ELF-1 (cell line): ENCODE measurements at regions not wholly inside any gene's neighbourhood (a gene's known extent, or its start where the extent isn't known, plus 50 kb on each side); places are given as distances from the start of the nearest gene placed in this dataset.
"Not testable (repeated sequence)": the region's sequence is repeated elsewhere in the genome, so short reads cannot be mapped to it uniquely, and the experiment has no call there.

Experiments
- DNase-seq: peaks from one replicate; pipeline ENCODE4 v3.0.0-alpha.2; 2016; ENCODE audit warnings: low read depth, low spot score

GRCh38 chr22:48927591-48927990, 900.1 kb downstream of the BRD1 start:
- DNase-seq: no peak

DNA sequence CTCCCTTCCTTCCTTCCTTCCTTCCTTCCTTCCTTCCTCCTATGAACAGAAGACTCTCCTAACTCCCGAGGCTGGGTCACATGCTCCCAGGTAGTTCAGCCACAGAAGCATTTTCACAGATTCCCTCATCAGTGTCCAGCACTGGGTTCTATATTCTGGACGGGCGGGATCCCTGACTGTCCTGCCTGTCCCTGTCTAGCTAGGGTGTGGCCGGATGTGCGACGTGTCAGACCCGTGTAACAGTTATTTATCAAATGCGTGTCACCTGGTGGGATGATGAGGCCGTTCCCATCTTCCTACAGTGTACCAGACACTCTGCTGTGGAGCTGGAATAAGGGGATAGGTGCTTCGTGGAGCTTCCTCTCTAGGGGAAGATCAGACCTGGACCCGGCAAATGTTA, 901.0 kb downstream of the BRD1 start:
- no peak for DNase-seq

- DNase-seq: no peak
These were observed 901.5 kb downstream of the BRD1 start for GRCh38 chr22:48926136-48926535.

GRCh38 chr22:48925450-48925849, 902.2 kb downstream of the BRD1 start:
- DNase-seq: no peak

DNA sequence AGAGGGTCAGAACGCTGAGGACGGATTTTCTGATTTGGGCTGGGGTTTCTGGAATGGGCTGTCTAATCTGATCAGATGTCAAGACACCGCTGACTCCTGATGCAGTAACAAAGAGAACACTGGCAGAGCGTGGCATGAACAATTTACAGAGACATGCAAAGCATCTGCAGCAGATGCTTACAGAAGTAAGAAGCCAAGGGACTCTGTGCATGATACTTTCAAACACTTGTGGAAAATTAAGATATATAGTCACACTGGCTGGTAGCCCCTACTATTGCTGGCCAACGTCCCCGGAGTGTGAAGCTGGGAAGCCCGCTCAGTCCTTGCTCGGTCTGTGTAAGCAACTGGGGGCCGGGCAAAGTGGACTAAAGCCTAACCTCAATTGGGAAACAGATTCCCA, 903.7 kb downstream of the BRD1 start:
- no peak for DNase-seq

DNA sequence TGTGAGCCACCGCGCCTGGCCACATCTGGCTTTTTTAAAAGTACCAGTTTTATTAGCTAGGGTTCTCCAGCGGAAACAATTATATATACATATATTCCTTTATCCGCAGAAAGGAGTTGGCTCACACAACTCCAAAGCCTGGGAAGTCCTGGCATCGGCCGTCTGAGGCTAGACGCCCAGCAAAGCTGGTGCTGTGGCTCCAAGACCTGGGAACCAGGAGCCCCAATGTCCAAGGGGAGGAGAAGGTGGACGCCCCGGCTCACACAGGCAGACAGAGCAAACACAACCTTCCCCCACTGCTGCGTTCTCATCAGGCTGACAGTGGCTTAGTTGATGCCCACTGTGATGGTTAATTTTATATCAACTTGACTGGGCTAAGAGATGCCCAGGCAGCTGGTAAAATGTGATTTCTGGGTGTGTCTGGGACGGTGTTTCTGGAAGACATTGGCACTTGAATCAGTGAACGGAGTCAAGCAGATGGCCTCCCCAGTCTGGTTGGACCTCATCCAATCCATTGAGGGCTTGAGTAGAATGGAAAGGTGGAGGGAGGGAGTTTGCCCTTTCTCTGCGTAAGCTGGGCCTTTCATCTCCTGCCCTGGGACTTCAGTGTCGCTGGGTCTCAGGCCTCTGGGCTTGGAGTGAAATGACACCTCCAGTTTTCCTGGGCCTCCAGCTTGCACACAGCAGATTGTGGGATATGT, 904.4 kb downstream of the BRD1 start:
- DNase-seq: no peak

DNA sequence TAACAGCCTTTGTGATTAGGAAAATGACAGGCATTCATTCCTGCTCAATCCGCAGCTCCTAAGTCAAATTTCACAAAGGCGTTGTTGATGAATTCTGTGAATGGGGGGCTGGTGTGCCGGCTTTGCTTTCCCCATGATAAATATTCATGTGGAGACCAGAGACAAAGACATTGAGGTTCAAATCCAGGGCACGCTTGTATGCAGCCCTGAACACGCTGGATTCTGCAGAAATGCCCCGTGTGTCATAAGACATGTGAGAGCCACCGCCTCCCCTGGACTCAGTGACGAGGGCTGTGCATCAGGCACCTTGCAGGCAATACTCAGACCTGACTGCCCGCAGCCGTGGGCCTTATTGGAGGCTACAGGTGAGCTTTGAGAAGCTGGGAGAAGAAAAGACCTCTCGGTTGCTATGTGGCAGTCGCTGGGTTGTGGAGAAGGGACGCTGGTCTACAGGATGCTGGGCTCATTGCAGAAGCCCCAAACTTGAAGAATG, 906.2 kb downstream of the BRD1 start:
- no peak for DNase-seq

DNA sequence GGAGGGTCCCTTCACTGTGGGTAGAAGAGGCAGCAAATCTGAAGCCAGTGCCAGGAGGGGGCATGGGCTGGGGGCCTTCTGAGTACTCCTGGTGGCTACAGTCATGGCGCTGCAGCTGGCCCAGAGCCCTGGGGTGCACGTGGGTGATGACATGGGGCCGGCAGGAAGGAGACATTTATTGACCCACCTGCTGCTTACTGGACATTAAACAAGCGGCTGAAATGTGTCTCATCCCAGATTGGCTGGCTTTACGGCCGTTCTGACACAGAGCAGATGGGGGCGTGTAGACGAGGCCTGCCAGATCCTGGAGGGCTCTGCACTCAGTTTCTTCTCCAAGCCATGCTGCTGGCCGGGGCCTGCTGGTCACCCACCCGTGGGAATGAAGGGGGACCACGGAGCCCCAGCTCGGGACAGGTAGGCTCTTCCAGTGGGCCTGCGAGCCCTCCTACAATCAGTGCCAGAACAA, 906.9 kb downstream of the BRD1 start:
- DNase-seq: no peak

GRCh38 chr22:48919851-48920589, 907.7 kb downstream of the BRD1 start:
- DNase-seq: no peak

DNA sequence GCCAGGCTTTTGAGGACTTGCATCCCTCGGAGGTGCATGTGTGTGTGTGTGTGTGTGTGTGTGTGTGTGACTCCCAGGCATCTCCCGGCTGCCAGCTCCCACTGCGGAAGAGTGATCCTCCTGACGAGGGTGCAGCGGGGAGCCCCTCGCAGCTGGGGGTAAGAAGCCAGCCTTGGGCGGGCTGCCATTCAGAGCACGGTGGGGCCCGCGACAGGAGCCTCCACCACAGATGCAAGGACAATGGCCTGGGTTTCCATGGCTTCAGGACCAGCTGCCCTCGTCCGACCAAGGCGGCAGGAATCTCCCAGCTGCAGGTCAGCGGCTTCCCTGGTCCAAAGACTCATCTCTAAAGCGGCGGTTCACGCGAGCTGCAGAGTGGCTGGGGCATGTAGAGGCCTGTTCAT, 908.5 kb downstream of the BRD1 start:
- no peak for DNase-seq

DNA sequence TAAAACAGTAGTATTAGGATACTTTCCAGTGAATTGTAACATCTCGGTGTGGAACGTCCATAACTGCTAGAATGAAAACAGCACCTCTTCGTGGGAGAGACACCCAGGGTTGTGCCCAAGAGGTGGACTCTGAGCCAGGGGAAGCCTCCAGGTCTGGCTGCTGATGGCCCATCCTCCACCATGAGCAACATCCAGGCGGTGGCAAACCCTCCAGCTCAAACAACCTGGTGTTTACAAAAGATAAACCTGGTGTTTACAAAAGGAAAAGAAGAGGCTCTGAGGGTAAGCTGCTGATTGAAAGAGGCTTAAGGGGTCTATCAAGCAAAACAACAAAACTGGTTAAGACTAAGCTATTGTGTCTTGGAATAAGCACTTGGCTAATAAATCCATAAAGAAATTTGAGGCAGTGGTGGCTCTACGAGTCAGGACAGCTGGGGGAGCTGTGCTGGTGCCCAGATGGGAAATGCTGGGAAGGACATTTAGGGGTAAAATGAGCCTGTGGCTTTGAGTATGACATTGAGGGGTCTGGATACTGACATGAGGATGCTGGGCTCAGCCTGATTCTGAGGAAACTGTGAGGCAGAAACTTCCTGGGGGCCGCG, 909.0 kb downstream of the BRD1 start:
- no peak for DNase-seq

DNA sequence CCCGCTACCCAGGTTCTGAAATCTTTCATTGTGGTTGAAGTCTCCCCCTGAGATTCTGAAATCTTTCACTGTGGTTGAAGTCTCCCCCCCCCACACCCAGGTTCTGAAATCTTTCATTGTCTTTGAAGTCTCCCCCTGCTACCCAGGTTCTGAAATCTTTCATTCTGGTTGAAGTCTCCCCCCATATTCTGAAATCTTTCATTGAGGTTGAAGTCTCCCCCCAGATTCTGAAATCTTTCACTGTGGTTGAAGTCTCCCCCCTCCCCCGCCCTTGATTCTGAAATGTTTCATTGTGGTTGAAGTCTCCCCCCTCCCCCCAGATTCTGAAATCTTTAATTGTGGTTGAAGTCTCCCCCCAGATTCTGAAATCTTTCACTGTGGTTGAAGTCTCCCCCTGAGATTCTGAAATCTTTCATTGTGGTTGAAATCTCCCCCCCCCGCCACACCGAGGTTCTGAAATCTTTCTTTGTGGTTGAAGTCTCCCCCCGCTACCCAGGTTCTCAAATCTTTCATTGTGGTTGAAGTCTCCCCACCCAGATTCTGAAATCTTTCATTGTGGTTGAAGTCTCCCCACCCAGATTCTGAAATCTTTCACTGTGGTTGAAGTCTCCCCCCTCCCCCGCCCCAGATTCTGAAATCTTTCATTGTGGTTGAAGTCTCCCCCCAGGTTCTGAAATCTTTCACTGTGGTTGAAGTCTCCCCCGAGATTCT, 915.2 kb downstream of the BRD1 start:
- DNase-seq: not testable (repeated sequence)

GRCh38 chr22:48911647-48912046, 916.0 kb downstream of the BRD1 start:
- not testable (repeated sequence) for DNase-seq

GRCh38 chr22:48911067-48911466, 916.6 kb downstream of the BRD1 start:
- DNase-seq: not testable (repeated sequence)

- no peak for DNase-seq
These were observed 919.1 kb downstream of the BRD1 start for GRCh38 chr22:48908547-48908946.

GRCh38 chr22:48907591-48907990, 920.1 kb downstream of the BRD1 start:
- DNase-seq: no peak

DNA sequence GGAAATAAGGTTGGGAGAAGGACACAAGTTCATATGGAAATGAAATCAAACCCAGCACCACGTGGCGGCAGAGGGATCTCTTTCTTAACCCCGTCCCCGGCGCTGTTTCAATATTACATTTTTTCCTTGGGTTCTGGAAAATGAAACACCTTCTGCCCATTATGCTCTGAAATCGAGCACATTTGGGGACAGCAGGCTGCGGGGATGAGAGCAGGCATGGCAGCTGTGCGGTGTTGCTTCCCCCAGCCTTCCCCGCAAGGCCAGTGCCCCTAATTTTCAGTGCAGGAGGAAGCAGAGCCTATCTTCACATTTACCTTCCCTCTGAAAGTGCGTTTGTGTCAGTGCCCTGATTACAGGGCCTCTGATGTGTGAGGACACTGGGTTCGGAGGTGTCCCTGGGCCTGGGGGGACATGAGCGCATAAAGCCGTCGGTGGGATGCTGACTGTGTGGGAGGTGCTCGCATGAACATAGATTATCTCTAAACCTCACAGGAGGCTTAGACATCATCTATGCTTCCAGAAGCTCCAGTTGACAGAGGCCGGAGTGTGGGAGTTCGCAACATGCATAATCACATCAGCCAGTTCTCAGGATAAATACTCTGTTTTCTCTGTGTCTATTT, 921.3 kb downstream of the BRD1 start:
- DNase-seq: no peak

DNA sequence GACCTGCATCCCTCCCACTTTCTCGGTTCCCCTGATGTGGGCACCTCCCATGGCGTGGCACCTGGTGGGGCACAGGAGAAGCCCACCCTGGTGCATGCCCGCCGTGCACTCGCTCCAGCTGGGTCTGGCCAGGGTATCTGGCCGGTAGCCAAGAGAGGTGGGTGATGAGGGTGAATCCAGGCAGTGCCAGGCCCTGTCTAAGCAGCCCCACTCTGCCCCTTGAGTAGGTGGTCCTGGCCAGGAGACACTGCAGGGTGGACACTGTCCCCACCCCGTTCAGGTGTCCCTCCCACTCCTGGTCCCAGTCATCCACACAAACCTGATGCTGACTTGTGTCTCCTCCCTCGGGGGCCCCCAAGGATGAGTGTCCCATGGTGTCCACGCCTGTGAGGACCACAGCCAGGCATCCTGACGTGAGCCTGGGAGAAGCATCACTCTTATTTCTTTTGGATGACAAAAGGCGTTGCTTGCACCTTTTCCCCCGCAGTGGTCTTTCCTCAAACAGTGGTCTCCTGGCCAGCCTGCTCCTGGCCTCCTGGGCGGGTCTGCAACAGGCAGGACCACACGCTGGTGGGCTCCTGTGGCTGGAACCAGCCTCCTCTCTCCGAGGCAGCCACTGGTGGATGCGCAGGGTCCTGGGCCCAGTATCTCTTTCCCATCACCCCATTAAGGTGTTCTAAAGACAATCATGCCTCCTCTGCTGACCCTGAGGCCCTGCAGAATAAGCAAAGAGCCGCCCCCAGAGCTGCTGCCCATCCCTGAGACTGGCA, 922.3 kb downstream of the BRD1 start:
- DNase-seq: no peak

DNA sequence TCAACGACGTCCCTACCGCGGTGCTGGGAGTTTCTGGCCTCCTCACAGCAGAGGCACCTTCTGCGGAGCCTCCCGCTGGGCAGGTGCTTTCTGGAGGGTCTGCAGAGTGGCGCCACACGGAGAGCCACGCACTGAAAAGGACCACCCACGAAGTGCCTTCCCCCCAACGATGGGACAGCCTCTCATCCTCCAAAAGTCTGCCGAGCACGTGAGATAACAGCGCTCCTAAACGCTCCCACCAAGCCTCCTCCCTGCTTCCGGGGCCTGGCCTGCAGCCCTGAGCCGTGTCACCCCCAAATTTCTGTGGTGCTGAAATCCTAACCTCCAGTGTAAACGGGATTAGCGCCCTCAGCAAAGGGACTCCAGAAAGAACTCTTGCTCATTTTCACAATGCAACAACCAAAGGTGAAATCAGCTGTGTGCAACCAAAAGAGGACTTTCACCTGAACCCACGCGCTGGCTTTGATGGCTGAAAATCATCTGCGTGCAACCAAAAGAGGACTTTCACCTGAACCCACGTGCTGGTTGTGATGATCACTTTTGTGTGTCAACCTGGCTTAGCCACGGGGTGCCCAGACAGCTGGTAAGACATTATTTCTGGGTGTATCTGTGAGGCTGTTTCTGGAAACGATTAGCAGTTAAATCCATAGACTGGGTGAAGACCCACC, 924.6 kb downstream of the BRD1 start:
- DNase-seq: no peak
